Coronary artery (tissue), 2 donors: ENCODE measurements at regions not wholly inside any gene's neighbourhood (a gene's known extent, or its start where the extent isn't known, plus 50 kb on each side); places are given as distances from the start of the nearest gene placed in this dataset.

Experiments used
- DNase-seq: peaks from one replicate; pipeline ENCODE4 v3.0.0-alpha.2; 2017; ENCODE audit warnings: low spot score
- H3K27ac ChIP-seq, 2 donors: fragments of 200-600 bp; sonication (generic); one replicate each; pipeline ENCODE4 v1.5.1; 2016 to 2019
- H3K4me3 ChIP-seq: fragments of 200-600 bp; sonication (generic); 2 replicates; pipeline ENCODE4 v1.5.1; 2016; ENCODE audit warnings: mild to moderate bottlenecking, moderate library complexity
- CTCF ChIP-seq: fragments of 200-600 bp; sonication (generic); IDR thresholded peaks from one replicate; pipeline ENCODE4 v1.5.1; 2019; ENCODE audit warnings: antibody characterized with exemption

- DNase-seq = no peak
- H3K27ac ChIP-seq = no peak overlapping the region
Observed at GRCh38 chr3:73705792-73706191, 81.1 kb upstream of the PDZRN3 start.

GRCh38 chr3:73699327-73699726 lies 74.6 kb upstream of the PDZRN3 start:
- Histone ChIP-seq H3K27ac (no peak overlapping the region), H3K4me3 (no peak overlapping the region)
- TF ChIP-seq CTCF = no peak
- no peak for DNase-seq

More at GRCh38 chr3:73705792-73706191, 81.1 kb upstream of the PDZRN3 start:
- H3K4me3 ChIP-seq = no peak overlapping the region
- no peak for TF ChIP-seq CTCF

GRCh38 chr3:73697020-73697419 lies 72.3 kb upstream of the PDZRN3 start:
- no peak overlapping the region for H3K4me3 ChIP-seq
- DNase-seq = no peak
- no peak overlapping the region for H3K27ac ChIP-seq
- TF ChIP-seq CTCF = no peak

- TF ChIP-seq CTCF = no peak
- no peak overlapping the region for H3K4me3 ChIP-seq
- no peak overlapping the region for H3K27ac ChIP-seq
- no peak for DNase-seq
Observed at GRCh38 chr3:73695841-73696240, 71.1 kb upstream of the PDZRN3 start.

- H3K27ac ChIP-seq = no peak overlapping the region
- no peak for DNase-seq
- H3K4me3 ChIP-seq = no peak overlapping the region
- TF ChIP-seq CTCF = no peak
Observed at GRCh38 chr3:73694983-73695757, 70.4 kb upstream of the PDZRN3 start.

- no peak overlapping the region for H3K4me3 ChIP-seq
Observed at GRCh38 chr3:73687106-73688004, 62.6 kb upstream of the PDZRN3 start.

More at GRCh38 chr3:73687106-73688004, 62.6 kb upstream of the PDZRN3 start:
- no peak for TF ChIP-seq CTCF
- no peak overlapping the region for H3K27ac ChIP-seq
- no peak for DNase-seq
